SW480 (cell line): ENCODE measurements at regions not wholly inside any gene's neighbourhood (a gene's known extent, or its start where the extent isn't known, plus 50 kb on each side); places are given as distances from the start of the nearest gene placed in this dataset.
"Not testable (repeated sequence)": the region's sequence is repeated elsewhere in the genome, so short reads cannot be mapped to it uniquely, and the experiment has no call there.

ENCODE experiments used
- DNase-seq: peaks from one replicate; pipeline ENCODE4 v3.0.0-alpha.2; 2016; ENCODE audit warnings: low spot score

- DNase-seq = no peak
Measured at GRCh38 chr20:47960277-47960676, 175.0 kb upstream of the SULF2 start.

- not testable (repeated sequence) for DNase-seq
Measured at GRCh38 chr20:47957989-47958801, 172.9 kb upstream of the SULF2 start.

DNA sequence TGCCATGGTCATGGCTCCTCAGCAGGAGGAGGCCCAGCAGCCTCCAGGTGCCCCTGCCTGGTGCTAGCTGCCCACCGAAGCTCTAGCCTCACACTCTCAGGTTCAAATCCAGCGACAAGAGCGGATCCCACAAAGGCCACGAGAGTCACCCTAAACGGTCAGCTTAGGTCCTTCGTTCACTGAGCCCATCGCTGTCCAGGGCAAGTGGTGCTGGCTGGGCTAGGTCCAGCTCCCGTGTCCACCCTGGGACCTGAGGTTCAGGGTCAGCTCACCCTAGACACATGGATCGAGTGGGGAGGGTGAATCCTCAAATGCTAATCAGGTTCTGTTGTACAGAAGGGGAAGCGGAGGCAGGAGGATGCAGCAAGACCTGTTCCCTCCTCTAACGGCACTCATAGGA, 171.9 kb upstream of the SULF2 start:
- DNase-seq = no peak

DNA sequence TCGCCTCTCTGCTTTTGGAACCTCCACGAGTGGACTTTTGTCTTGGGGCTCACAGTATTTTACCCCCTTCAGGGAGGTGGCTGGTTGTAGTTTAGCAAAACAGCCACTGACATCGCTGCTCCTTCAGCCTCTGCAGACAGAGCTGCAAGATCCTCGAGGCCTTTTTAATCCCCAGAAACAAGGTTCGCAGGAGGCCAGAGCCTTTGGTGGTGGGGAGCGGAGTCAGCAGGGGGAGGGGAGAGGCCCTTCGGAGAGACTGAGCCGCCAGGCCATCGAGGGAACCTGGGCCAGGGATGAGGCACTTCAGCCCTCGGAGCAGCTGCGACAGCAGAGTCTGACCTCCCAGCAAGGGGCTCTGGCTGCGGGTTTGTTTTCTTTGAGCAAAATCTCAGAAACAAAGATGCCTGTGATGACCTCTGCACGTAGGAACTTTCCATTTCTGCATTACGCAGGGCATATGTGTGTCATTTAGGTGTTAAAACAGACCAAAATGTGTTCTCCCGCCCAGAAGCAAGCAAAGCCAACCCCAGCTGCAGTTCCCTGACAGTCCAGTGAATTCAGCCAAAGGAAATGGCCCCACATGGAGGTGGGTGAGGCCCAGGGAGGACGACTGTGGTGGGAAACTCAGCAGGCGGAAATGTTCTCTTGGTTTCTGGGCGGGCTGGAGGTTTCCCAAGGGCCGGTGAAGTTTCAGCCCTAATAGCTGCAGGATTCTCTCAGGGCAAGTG, 171.2 kb upstream of the SULF2 start:
- DNase-seq = no peak

DNA sequence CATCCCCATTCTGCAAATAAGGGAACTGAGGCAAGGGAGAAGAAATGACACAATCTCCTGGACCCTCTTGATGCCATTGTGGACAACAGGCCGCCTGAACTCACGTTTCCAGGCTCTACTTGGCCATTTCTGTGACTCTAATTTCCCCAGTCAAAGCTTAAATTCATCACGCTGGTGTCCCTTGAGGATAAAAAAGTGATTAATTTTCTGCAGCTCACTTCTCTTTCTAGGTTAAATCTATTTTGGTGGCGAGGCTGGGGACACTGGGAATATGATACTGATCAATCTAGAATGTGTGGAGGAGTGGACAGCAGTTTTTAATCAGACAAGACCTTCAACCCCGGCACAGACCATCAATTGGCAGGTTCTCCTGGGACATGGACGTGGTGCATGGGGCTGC, 168.2 kb upstream of the SULF2 start:
- DNase-seq = no peak

GRCh38 chr20:47952023-47952564, 166.8 kb upstream of the SULF2 start:
- DNase-seq = no peak

- DNase-seq = no peak
Measured at GRCh38 chr20:47951521-47951971, 166.3 kb upstream of the SULF2 start.

- no peak for DNase-seq
Measured at GRCh38 chr20:47950913-47951283, 165.6 kb upstream of the SULF2 start.

- no peak for DNase-seq
Measured at GRCh38 chr20:47950124-47950912, 165.0 kb upstream of the SULF2 start.

DNA sequence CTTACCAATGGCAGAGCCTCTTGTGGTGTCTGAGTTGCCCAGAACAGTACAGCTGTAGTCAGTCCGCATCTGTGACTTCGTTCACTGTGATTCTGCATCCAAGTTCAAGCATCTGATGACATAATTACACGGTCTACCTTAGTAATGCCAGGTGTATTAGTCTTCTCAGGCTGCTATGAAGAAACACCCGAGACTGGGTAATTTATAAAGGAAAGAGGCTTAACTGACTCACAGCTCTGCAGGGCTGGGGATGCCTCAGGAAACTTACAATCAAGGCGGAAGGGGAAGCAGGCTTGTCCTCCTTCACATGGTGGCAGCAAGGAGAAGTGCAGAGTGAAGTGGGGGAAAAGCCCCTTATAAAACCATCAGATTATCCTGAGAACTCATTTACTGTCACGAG, 163.9 kb upstream of the SULF2 start:
- DNase-seq = no peak

- DNase-seq = no peak
Measured at GRCh38 chr20:47944682-47945081, 159.4 kb upstream of the SULF2 start.

DNA sequence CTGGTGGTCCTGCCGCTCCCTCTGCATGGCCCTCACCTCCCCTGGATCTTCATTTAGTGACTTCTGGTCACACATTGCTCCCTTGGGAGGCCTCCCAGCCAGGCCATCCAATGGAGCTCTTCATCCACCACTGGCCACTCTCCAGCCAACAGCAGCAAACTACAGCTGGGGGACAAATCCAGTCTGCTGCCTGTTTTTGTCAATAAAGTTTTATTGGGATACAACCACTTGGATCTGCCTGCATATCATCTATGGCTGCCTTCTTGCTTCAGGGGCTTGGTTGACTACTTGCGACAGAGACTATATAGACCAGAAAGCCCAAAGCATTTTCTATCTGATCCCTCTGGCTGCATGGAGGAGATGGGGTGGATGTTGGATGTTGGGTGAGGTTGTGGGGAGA, 156.6 kb upstream of the SULF2 start:
- DNase-seq = no peak

DNA sequence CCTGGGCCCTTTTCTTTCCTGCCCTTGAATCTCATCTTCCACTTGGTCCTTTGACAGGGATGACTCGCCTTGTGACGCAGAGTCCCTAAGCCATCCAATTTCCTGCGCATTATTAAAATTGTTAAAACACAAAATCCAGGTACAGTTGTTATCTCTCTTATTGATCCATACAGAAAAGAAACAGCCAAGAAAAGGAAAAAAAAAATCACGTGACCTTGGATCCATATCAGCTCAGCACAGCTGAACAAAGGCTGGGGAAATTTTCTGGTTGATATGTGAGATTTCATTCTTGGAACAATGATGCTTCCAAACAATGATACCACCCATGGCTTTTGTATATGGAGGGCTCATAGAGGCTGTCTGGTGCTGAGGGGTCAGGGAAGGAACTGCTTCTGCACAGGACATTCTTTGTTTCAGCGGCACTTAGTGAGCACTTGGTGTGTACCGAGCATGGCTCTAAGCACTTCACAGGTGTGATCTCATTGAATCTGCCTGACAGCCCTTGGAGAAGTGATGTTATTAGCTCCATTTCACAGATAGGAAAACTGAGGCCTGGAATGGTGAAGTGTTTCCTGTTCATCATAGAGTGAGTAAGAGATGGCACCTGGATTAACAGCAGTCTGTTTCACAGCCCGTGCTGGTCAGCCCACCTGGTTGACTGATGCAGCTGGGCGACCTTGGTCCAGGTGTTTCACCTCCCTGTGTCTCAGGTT, 155.0 kb upstream of the SULF2 start:
- no peak for DNase-seq

DNA sequence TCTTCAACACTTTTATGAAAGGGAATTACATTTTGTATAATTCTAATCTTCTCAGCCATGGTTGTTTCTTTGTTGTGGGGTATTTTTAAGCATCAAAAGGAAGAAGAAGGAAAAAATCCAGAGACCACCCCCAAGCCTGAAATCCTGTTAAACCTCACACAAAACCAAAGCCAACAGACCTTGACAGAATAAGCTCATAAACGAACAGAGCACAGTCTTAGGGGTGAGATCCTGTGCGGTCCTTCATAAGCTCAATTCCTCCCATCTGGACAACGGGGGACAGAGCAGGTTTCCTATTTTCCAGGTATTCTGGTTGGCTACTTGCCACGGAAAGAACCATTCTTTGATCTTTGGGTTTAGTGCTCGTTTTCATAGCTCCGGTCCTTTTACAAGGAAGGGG, 151.3 kb upstream of the SULF2 start:
- DNase-seq = no peak

- DNase-seq = no peak
Measured at GRCh38 chr20:47934761-47935160, 149.5 kb upstream of the SULF2 start.

- no peak for DNase-seq
Measured at GRCh38 chr20:47931443-47931842, 146.2 kb upstream of the SULF2 start.

- DNase-seq = no peak
Measured at GRCh38 chr20:47931002-47931401, 145.7 kb upstream of the SULF2 start.

DNA sequence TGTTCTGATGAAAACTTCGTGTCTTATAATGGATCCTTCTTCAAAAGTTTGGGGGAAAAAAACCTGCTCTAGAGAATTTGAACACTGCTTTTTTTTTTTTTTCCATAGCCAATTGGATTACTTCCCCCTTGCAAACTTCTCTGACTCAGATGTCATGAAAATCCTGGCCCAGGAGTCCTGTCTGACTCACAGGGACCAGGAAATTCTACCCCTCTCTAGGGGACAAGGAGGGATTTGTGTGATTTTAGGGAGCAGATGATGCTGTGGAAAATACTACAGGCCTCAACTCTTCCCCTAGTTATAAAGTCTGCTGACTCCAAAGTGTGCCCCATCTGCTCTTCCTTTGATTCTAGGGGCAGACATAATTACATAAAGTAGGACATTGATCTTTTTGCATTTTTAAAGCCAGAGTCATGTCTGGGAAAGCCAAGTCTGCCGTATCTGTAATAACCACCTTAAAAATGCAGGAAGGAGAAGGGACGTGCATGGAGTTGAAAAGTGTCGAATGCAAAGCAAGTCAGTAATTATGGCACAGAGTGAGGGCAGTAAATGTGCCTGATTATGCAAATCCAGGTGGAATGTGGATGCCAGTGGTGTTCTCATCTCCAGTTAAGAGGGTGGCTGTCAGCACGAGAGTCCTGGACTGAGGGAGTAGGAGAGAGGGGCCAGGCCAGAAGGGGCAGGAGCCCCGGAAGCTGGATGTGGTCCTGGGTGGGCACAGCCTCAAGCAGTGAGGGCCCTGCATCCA, 144.3 kb upstream of the SULF2 start:
- DNase-seq = peak; percentile 61

DNA sequence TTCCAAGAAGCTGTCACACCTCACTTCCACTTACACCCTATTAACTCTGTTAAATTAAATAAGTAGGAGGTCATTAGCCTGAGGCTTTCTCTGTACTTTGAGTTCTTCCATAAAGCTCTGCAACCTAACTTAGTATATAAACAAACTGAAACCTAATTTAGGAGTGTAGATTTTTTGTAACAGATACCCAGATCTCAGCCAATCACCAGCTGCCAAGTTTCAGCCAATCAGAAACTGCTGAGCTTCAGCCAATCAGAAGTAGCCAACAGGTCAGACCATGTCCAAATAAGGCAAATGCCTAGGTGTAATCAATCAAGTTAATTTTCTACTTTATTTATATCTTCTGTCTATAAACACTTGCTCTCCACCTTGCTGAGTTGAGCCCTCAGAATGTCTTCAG, 142.7 kb upstream of the SULF2 start:
- no peak for DNase-seq

GRCh38 chr20:47927385-47927851, 142.1 kb upstream of the SULF2 start:
- DNase-seq = no peak

DNA sequence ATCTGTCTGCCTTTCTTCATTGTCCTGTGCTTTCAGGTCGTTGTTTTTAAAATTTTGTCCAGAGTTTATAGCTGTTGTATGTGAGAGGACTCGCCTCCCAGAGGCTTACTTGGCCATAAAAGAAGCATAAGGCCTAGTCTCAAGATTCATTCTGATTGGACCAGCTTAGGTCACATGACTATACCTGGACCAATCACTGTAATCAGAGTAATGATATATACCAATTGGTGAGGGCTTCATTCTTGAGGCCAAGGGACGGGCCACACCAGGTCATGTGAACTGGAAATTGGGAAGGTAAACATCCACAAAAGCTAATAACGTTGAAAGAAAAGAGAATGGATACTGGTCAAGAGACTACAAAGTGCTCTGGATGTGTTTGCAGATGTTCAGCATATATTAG, 141.4 kb upstream of the SULF2 start:
- DNase-seq = no peak
